ENCODE measurements at regions not wholly inside any gene's neighbourhood (a gene's known extent, or its start where the extent isn't known, plus 50 kb on each side); places are given as distances from the start of the nearest gene placed in this dataset.

DNA sequence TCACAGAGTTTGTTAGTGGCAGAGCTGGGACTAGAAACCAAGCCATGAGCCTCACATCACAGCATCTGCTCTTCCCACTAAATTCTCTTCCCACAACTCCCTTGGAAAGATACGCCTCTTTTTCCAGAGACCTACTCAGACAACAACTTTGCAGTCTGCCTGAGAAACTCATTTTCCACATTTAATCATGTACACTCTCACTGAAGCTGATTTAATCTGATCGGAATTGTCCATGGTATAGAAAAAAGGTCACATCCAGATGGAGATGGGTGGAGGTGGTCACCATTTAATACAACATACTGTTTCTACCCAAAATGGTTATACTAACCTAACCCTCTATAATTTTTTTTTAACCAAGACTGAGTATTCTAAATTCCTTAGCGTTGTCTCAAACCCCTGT lies 366.2 kb downstream of the ENC1 start:
- Histone ChIP-seq H3K9me3 (ENCODE audit: low read depth) (no peaks in the 10 kb centered on the region), H3K4me1 (ENCODE audit: low read depth) (peaks cover 4% of the 10 kb centered on the region), H3K4me3 (no peak overlapping the region), H3K27ac (no peak overlapping the region), H3K27me3 (no peaks in the 10 kb centered on the region), H3K36me3 (no peaks in the 10 kb centered on the region)
- DNase-seq (ENCODE audit: low read depth in 1 of 2, low spot score in 1 of 2) = no peak
- TF ChIP-seq, protein P1, sequence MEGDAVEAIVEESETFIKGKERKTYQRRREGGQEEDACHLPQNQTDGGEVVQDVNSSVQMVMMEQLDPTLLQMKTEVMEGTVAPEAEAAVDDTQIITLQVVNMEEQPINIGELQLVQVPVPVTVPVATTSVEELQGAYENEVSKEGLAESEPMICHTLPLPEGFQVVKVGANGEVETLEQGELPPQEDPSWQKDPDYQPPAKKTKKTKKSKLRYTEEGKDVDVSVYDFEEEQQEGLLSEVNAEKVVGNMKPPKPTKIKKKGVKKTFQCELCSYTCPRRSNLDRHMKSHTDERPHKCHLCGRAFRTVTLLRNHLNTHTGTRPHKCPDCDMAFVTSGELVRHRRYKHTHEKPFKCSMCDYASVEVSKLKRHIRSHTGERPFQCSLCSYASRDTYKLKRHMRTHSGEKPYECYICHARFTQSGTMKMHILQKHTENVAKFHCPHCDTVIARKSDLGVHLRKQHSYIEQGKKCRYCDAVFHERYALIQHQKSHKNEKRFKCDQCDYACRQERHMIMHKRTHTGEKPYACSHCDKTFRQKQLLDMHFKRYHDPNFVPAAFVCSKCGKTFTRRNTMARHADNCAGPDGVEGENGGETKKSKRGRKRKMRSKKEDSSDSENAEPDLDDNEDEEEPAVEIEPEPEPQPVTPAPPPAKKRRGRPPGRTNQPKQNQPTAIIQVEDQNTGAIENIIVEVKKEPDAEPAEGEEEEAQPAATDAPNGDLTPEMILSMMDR (IDR thresholded peaks at IDR 0.05; ENCODE audit: low read depth, low read length) = no peak

DNA sequence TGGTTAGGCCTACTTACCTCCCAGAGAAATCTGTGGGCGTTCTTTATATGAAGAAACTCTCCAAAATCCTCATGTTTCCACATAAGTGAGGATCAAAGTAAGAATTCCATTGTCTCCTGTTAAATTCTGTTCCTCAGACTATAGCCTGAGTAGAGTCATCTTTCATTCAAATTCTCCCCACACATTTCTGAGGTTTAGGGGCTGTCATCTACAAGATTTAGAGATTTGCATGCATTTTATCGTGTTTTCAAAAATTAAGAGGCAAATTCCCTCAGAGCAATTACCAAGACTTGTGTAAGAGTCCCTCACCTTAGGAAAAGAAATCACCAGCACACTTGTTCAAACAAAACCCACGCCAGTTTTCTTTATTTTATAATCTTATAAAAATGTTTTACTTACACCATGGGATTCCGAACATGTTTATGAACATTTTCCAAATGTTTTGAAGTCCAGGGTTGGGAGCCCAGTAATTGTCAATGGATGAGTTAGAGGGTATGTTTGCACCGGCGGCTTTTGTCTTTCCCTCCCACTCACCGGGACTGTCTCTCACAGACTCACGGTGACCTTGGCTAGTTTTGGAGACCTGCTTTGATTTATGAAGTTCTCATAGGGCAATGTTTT lies 367.6 kb downstream of the ENC1 start:
- no peak overlapping the region for H3K4me3 ChIP-seq
- H3K27ac ChIP-seq = no peak overlapping the region
- no peak for DNase-seq (ENCODE audit: low read depth in 1 of 2, low spot score in 1 of 2)
- TF ChIP-seq, protein P1 (IDR thresholded peaks at IDR 0.05; ENCODE audit: low read depth, low read length) = no peak
- no peaks in the 10 kb centered on the region for H3K27me3 ChIP-seq
- H3K36me3 ChIP-seq = no peaks in the 10 kb centered on the region
- H3K4me1 ChIP-seq (ENCODE audit: low read depth) = peaks cover 4% of the 10 kb centered on the region
- no peaks in the 10 kb centered on the region for H3K9me3 ChIP-seq (ENCODE audit: low read depth)

GRCh38 chr5:74272024-74272775 lies 368.3 kb downstream of the ENC1 start:
- no peak for DNase-seq (ENCODE audit: low read depth in 1 of 2, low spot score in 1 of 2)
- no peak overlapping the region for H3K4me3 ChIP-seq
- TF ChIP-seq, protein P1 (IDR thresholded peaks at IDR 0.05; ENCODE audit: low read depth, low read length) = no peak
- H3K27me3 ChIP-seq = no peaks in the 10 kb centered on the region
- no peak overlapping the region for H3K27ac ChIP-seq
- no peaks in the 10 kb centered on the region for H3K36me3 ChIP-seq
- no peaks in the 10 kb centered on the region for H3K9me3 ChIP-seq (ENCODE audit: low read depth)
- H3K4me1 ChIP-seq (ENCODE audit: low read depth) = peaks cover 4% of the 10 kb centered on the region

- no peaks in the 10 kb centered on the region for H3K9me3 ChIP-seq (ENCODE audit: low read depth)
- H3K27ac ChIP-seq = no peak overlapping the region
- no peaks in the 10 kb centered on the region for H3K4me1 ChIP-seq (ENCODE audit: low read depth)
- no peaks in the 10 kb centered on the region for H3K36me3 ChIP-seq
- no peak for DNase-seq (ENCODE audit: low read depth in 1 of 2, low spot score in 1 of 2)
- no peak overlapping the region for H3K4me3 ChIP-seq
- TF ChIP-seq, protein P1 (IDR thresholded peaks at IDR 0.05; ENCODE audit: low read depth, low read length) = no peak
- H3K27me3 ChIP-seq = no peaks in the 10 kb centered on the region
Measured at GRCh38 chr5:74268297-74268696, 372.2 kb downstream of the ENC1 start.

DNA sequence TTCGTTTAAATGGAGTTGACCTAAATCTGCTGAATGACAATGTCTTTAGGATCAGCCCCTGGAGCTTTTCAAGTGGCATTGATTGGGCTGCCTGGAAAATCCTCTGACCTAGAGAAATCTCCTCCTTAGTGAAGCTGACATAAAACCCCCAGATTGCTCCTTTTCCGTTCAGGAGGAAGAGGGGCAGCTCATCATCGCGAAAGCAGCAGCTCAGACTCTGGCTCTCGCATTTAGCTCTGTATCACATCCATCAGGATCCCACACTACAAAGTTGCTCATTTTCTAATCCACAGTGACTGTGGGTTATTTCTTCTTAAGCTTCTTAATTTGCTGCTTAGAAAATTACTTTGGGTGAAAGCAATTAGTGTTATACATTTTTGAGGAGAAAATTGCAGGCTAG lies 373.7 kb downstream of the ENC1 start:
- no peak overlapping the region for H3K4me3 ChIP-seq
- H3K27me3 ChIP-seq = no peaks in the 10 kb centered on the region
- H3K36me3 ChIP-seq = no peaks in the 10 kb centered on the region
- DNase-seq (ENCODE audit: low read depth in 1 of 2, low spot score in 1 of 2) = no peak
- no peaks in the 10 kb centered on the region for H3K9me3 ChIP-seq (ENCODE audit: low read depth)
- no peak overlapping the region for H3K27ac ChIP-seq
- no peaks in the 10 kb centered on the region for H3K4me1 ChIP-seq (ENCODE audit: low read depth)
- TF ChIP-seq, protein P1 (IDR thresholded peaks at IDR 0.05; ENCODE audit: low read depth, low read length) = no peak

All from cardiac muscle cell (in vitro differentiated cells and primary cell).